Nephron (organoid): ENCODE measurements at regions not wholly inside any gene's neighbourhood (a gene's known extent, or its start where the extent isn't known, plus 50 kb on each side); places are given as distances from the start of the nearest gene placed in this dataset.
"Not testable (repeated sequence)": the region's sequence is repeated elsewhere in the genome, so short reads cannot be mapped to it uniquely, and the experiment has no call there.

Source experiments
- H3K27ac Mint-ChIP-seq, 3 experiments: 2 replicates each; pipeline ENCODE4 v1.8.0; 2020; ENCODE audit warnings: mixed read lengths in 3 of 3, mild to moderate bottlenecking in 2 of 3, moderate library complexity in 1 of 3
- H3K27me3 Mint-ChIP-seq: 2 replicates; pipeline ENCODE4 v1.8.0; 2021; ENCODE audit warnings: low read depth, mild to moderate bottlenecking, moderate library complexity, mixed read lengths
- H3K36me3 Mint-ChIP-seq: 2 replicates; pipeline ENCODE4 v1.8.0; 2020; ENCODE audit warnings: low read depth, mixed read lengths
- H3K4me1 Mint-ChIP-seq: 2 replicates; pipeline ENCODE4 v1.8.0; 2020; ENCODE audit warnings: mixed read lengths
- H3K4me3 Mint-ChIP-seq, 3 experiments: 2 replicates each; pipeline ENCODE4 v1.8.0; 2020; ENCODE audit warnings: mild to moderate bottlenecking in 3 of 3, mixed read lengths in 3 of 3, moderate library complexity in 2 of 3
- H3K9me3 Mint-ChIP-seq: 2 replicates; pipeline ENCODE4 v1.8.0; 2020; ENCODE audit warnings: mixed read lengths

- peaks cover 43% of the 10 kb centered on the region for H3K36me3 Mint-ChIP-seq
- not testable (repeated sequence) for H3K27me3 Mint-ChIP-seq, H3K27ac Mint-ChIP-seq, H3K4me3 Mint-ChIP-seq, H3K4me1 Mint-ChIP-seq
- peaks cover 75% of the 10 kb centered on the region for H3K9me3 Mint-ChIP-seq
These were observed 637.9 kb downstream of the TP53TG3F start for GRCh38 chr16:34097326-34097725.

- Mint-ChIP-seq H3K36me3 (peaks cover 39% of the 10 kb centered on the region), H3K9me3 (peaks cover 71% of the 10 kb centered on the region)
- H3K27ac Mint-ChIP-seq, H3K27me3 Mint-ChIP-seq, H3K4me1 Mint-ChIP-seq, H3K4me3 Mint-ChIP-seq: not testable (repeated sequence)
These were observed 638.6 kb downstream of the TP53TG3F start for GRCh38 chr16:34098033-34098432.

- H3K4me1 Mint-ChIP-seq, H3K27ac Mint-ChIP-seq, H3K27me3 Mint-ChIP-seq, H3K4me3 Mint-ChIP-seq: not testable (repeated sequence)
- Mint-ChIP-seq H3K36me3 (peaks cover 39% of the 10 kb centered on the region), H3K9me3 (peaks cover 72% of the 10 kb centered on the region)
These were observed 639.6 kb downstream of the TP53TG3F start for GRCh38 chr16:34099028-34099427.
